Amygdala (tissue), 56 donors: ENCODE measurements at regions not wholly inside any gene's neighbourhood (a gene's known extent, or its start where the extent isn't known, plus 50 kb on each side); places are given as distances from the start of the nearest gene placed in this dataset.

Experiments
- DNase-seq, 56 donors: peaks; one replicate each; lab custom pipeline; 2025; lab: John Stamatoyannopoulos, UW

- DNase-seq = no peak
These were observed 266.6 kb upstream of the SIX2 start for GRCh38 chr2:45275806-45276205.

DNA sequence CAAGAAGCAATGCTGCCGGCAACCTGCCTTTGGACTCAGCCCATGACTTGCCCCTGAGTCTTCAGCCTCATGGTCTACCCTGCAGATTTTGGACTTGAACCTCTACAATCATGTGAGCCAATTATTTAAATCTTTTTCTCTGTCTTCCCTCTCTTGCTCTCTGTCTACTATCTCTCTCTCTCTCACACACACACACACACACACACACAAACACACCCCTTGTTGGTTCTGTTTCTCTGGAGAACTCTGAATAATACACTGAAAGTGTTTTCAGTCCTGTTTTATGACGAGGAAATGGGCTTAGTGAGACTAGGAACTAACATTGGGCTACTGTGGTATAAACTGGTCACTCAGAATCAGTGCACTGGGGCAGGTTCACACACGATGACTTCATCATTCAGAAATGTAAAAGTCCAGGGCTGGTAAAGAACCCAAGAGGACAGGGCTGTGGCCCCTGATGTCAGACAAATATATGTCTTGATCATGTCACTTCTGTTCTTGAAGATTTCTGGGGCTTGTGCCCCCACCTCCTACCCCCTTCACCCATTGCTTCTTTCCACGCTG is 266.1 kb upstream of the SIX2 start:
- DNase-seq = no peak

DNA sequence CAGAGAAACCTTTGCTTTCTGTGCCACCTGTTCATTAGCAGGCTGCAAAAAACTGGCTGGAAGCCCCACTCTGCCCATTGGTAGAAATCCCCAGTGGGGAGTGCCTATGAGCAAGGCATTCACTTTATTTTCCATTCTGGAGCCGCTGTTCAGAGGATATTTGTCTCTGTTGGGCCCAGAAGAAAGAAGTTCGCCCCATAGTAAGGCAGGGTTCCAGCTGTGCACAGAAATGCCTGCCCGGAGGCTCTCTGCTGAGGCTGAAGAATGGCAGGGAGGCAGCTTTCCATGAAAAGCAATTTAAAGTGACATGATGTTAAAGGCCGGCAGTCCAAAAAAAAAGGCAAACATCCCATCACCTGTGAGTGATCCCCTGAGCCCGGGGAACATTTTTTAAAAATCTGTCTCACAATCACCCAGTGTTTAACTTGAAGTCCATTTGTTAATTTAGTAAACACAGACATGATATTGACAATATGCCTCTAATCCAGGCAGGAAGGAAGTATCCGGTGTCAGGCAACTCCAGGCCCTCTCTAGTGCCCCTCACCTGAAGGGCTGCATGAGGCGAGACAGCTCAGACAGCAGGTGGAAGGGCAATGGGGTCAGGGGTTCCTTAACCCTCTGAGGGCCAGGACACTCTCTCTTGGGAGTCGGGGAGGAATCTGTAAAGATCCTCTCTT is 265.1 kb upstream of the SIX2 start:
- DNase-seq = peak in 1 of 56 donors; percentile 3

DNA sequence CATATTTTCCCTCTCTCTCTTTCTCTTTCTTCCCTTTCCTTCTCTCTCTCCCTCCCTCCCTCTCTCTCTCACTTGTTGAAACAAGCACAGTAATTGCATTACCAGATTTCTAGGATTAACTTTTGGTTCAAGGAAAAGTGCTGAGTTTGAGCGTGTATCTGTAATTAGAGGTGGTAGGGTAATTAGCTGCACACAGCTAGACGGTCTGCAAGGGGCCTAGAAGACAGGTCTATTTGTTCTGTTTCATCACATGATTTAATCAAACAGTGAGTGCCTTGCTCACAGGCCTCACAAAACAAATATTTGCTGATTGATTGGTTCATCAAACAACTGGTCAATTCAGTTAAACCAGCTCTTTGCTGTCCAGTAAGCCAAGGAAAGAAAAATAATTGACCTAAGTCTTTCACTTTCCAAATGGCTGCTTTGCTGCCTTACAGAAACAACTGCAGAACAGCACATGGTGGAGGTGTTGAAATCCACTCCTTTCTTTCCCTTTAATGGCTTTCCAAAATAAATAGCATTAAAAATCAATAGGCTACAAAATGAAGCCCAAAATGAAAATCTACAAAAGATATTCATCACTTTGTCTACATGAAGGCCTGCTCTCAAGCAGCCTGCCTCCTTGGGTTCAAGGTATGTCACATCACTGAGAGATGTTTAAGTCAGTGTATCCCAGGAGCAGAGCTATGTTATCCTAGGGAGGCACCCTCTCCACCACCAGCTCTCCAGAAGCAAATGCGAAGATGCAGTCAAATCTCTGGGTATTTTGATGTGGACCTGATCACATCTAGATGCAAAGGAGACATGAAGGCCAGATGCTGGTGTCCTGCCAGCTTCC is 264.4 kb upstream of the SIX2 start:
- no peak for DNase-seq

DNA sequence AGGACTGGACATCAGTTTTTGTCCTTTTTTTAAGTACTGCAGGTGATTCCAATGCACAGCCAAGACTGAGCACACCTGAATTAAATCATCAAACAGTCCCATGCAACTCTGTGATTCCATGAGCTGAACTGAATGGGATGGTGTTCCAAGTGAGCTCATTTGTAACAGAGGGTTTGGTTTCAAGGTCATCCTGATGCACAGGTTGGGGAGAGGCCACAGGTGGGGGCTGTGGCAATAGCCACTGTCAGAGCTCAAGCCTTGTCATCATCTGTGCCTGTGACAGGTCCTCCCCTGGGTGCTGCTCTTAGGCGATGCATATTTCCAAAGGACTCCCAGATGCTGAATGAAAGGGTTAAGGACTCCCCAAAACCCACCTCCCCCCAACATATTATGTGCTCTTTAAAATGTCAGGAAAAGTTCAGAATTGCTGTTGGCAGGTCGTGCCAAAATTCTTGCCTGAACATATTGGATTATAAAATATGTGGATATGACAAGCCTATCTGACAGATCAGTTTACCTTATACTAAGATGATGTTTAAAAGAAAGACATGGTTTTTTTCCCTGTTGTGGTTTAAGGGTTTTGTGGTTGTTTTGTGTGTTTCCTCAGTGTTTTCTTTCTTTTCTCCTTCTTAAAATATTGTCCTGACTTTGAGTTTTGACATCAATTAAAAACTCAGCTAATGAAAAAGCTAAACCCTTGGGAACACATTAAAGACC is 263.5 kb upstream of the SIX2 start:
- DNase-seq = no peak

DNA sequence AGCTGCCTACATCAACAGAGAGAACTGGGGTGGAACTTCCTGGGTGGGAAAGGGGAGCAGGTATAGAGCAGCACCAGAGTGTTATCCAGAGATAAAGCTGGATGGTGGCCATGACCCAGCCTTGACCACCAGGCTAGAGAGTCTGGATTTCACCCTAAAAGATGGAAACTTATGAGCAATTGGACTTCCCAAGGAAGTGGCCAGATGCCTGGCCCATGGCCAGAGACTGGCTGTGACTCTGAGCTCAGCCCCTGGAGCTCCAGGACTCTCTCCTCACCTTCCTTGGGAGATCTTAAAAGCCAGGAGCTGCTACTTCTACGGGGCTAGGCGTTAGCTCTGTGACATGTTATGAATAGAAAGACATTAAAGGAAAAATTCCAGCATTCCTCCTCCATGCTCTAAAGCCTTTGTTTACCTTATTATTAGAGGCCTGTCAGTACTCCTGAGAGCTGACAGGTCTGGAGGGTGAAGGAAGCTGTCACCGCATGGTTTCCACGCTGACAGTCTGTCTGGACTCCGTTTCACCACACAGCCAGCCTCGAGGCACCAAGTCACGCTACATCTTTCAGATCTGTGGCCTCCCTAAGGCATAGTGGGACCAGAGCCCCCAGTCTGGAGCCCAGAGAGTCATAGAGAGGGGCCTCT is 260.0 kb upstream of the SIX2 start:
- no peak for DNase-seq

- no peak for DNase-seq
These were observed 259.4 kb upstream of the SIX2 start for GRCh38 chr2:45268631-45269030.

DNA sequence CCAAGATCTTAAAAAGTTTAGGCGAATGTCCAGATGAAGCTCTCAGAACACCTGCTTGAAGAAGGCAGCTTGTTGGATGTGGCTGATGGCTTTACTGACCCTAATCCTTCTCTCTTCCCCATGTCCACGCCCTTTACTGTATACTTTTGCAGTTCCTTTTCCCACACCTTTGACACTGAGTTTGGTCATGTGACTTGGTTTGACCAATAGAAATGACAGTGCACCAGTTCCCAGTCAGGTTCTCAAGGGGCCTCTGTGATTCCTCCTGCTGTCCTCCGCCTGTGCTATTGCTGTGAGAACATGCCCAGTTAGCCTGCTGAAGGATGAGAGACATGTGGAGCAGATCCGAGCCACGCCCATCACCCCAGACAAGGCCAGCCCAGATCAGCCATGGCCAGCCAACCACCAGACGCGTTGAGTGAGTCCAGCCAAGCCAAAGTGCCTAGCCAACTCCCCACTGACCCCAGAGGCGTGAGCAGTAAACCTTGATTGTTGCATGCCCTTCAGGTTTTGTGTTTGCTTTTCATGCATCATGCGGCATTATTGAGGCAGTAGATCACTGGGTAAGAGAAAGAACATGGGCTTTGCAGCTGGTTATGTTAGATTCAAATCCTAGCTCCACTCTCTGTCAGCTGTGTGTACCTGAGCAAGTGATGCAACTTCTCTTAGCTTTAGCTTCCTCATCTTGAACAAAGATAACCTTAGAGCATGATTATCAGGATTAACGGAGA is 258.0 kb upstream of the SIX2 start:
- no peak for DNase-seq

- DNase-seq = peak in 1 of 56 donors; percentile 24
These were observed 256.1 kb upstream of the SIX2 start for GRCh38 chr2:45265336-45265735.

GRCh38 chr2:45264227-45265225 is 255.3 kb upstream of the SIX2 start:
- no peak for DNase-seq

DNA sequence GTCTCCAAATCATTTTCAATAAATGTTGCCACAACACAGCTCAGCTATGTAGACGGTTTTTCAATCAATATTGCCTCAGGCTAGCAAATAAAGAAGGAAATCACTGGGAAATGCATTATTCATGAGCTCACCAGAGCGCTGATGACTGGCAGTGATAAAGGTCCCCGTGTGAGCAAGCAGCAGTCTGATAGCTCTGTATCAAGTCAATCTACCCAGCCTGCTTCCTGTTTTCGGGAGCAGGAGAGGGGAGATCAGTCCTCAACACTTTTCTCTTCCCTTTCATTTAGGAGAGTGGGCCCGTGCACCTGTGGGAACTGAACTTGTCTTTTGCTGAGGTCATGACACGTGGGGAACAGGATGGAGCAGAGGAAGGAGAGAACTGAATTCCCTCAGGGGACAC is 253.9 kb upstream of the SIX2 start:
- no peak for DNase-seq

- no peak for DNase-seq
These were observed 252.5 kb upstream of the SIX2 start for GRCh38 chr2:45261746-45262145.

- DNase-seq = no peak
These were observed 251.7 kb upstream of the SIX2 start for GRCh38 chr2:45260946-45261345.

GRCh38 chr2:45259547-45260160 is 250.4 kb upstream of the SIX2 start:
- no peak for DNase-seq

DNA sequence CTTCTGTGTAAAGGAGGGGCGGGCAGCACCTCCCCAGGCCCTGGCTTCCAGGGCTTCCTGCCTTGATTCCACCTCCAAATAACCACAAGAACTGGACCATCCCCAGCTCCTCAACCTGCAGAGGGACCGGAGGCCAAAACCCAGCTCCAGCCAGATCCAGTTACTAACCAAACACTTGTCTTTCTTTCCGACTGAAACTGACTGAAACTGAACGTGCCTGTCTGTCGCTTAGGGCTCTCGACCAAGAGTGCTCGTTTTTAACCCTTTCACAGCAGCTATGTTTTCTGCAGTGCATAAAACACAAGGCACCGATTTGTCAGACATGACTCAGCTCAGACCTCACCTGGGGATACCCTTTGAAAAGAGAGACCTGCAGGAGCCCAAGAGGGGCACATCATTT is 249.9 kb upstream of the SIX2 start:
- DNase-seq = no peak

DNA sequence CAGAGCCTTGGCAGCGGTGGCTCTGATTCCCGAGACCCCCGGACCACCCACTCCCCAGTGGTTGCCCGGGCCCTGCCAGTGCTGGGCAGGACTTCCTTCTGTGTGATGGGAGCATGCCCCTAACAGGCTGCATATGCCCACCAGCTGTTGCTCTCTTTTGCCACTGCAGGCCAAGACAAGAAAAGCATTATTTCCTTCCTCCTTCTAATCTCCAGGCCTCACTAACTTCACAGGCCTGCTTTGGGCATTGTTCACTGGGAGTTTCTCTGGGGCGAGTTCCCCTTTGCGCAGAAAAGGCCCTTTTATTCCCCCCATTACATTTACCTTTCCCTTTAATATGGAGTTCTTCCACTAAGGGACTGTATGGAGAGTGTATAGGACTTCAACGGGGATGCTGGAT is 249.1 kb upstream of the SIX2 start:
- DNase-seq = no peak

GRCh38 chr2:45257820-45258219 is 248.6 kb upstream of the SIX2 start:
- no peak for DNase-seq
